GM18858 (cell line): ENCODE measurements at regions not wholly inside any gene's neighbourhood (a gene's known extent, or its start where the extent isn't known, plus 50 kb on each side); places are given as distances from the start of the nearest gene placed in this dataset.

Source experiments
- ATAC-seq: cut with Tn5 transposase; IDR thresholded peaks from one replicate; pipeline ENCODE4 v1.9.1; 2021; ENCODE audit not compliant: unreplicated experiment

- no peak for ATAC-seq
These were observed 375.6 kb upstream of the IMPG1 start for GRCh38 chr6:76448109-76448508.

GRCh38 chr6:76441875-76442274 is 369.4 kb upstream of the IMPG1 start:
- ATAC-seq: no peak

- ATAC-seq: no peak
These were observed 367.3 kb upstream of the IMPG1 start for GRCh38 chr6:76439811-76440210.

- ATAC-seq: no peak
These were observed 366.3 kb upstream of the IMPG1 start for GRCh38 chr6:76438768-76439167.

- no peak for ATAC-seq
These were observed 362.7 kb upstream of the IMPG1 start for GRCh38 chr6:76435174-76435573.

GRCh38 chr6:76422511-76423213 is 350.2 kb upstream of the IMPG1 start:
- ATAC-seq: no peak

GRCh38 chr6:76420094-76420493 is 347.6 kb upstream of the IMPG1 start:
- ATAC-seq: no peak

- ATAC-seq: no peak
These were observed 346.2 kb upstream of the IMPG1 start for GRCh38 chr6:76418560-76419223.

- no peak for ATAC-seq
These were observed 344.6 kb upstream of the IMPG1 start for GRCh38 chr6:76416821-76417605.

GRCh38 chr6:76403064-76403463 is 330.6 kb upstream of the IMPG1 start:
- ATAC-seq: no peak

- ATAC-seq: no peak
These were observed 325.5 kb upstream of the IMPG1 start for GRCh38 chr6:76397966-76398365.

- ATAC-seq: no peak
These were observed 309.7 kb upstream of the IMPG1 start for GRCh38 chr6:76382201-76382600.

- no peak for ATAC-seq
These were observed 309.1 kb upstream of the IMPG1 start for GRCh38 chr6:76381612-76382011.

GRCh38 chr6:76351275-76351674 is 278.8 kb upstream of the IMPG1 start:
- no peak for ATAC-seq

- no peak for ATAC-seq
These were observed 275.1 kb upstream of the IMPG1 start for GRCh38 chr6:76347539-76347938.

GRCh38 chr6:76342611-76343160 is 270.2 kb upstream of the IMPG1 start:
- no peak for ATAC-seq

- ATAC-seq: no peak
These were observed 257.6 kb upstream of the IMPG1 start for GRCh38 chr6:76330031-76330430.

GRCh38 chr6:76326871-76327270 is 254.4 kb upstream of the IMPG1 start:
- ATAC-seq: no peak
